ENCODE measurements at regions not wholly inside any gene's neighbourhood (a gene's known extent, or its start where the extent isn't known, plus 50 kb on each side); places are given as distances from the start of the nearest gene placed in this dataset.

- TF ChIP-seq CTCF (IDR thresholded peaks at IDR 0.05): no peak
- TF ChIP-seq ZBTB43 (CRISPR knock-in tag; IDR thresholded peaks at IDR 0.05): no peak
- no peak for TF ChIP-seq FOXK1 (CRISPR knock-in tag; IDR thresholded peaks at IDR 0.05)
- TF ChIP-seq CBFB (CRISPR knock-in tag; IDR thresholded peaks at IDR 0.05; ENCODE audit: low read depth): no peak
- TF ChIP-seq CREB1 (CRISPR knock-in tag; IDR thresholded peaks at IDR 0.05): no peak
- TF ChIP-seq ZNF396 (CRISPR knock-in tag; IDR thresholded peaks at IDR 0.05; ENCODE audit: borderline replicate concordance): no peak
- TF ChIP-seq USF1 (CRISPR knock-in tag; IDR thresholded peaks at IDR 0.05): no peak
- no peak for TF ChIP-seq RORB (CRISPR knock-in tag; IDR thresholded peaks at IDR 0.05)
- no peak for TF ChIP-seq ETV6 (CRISPR knock-in tag; IDR thresholded peaks at IDR 0.05)
These were observed 1357.7 kb downstream of the NCAM2 start for GRCh38 chr21:22355949-22356348.

Measured in WTC11 (cell line).